Astrocyte of the cerebellum (primary cell): ENCODE measurements at regions not wholly inside any gene's neighbourhood (a gene's known extent, or its start where the extent isn't known, plus 50 kb on each side); places are given as distances from the start of the nearest gene placed in this dataset.

Experiments
- DNase-seq: peaks from one replicate; pipeline ENCODE4 v3.0.0-alpha.2; 2011; ENCODE audit warnings: low read depth
- H3K4me3 ChIP-seq: 2 replicates; pipeline ENCODE4 v1.5.1; 2011; ENCODE audit warnings: mild to moderate bottlenecking, low read depth, low read length, moderate library complexity
- CTCF ChIP-seq: IDR thresholded peaks from 2 replicates; pipeline ENCODE4 v1.5.1; 2012; ENCODE audit warnings: low read length, low read depth, moderate library complexity, mild to moderate bottlenecking; ENCODE audit errors: missing control alignments
- in situ Hi-C: cut with HindIII; loops from 2 replicates; pipeline ENCODE4 v1.10.0; 2017; ENCODE audit warnings: low sequenced_read_pairs

- in situ Hi-C loops, result no loop called here
- no peak overlapping the region for H3K4me3 ChIP-seq
- DNase-seq, result no peak
- no peak for TF ChIP-seq CTCF
These were observed 102.5 kb upstream of the RTL1 start for GRCh38 chr14:101006008-101006407.

- no peak overlapping the region for H3K4me3 ChIP-seq
- no peak for DNase-seq
- in situ Hi-C loops, result no loop called here
- TF ChIP-seq CTCF, result no peak
These were observed 103.6 kb upstream of the RTL1 start for GRCh38 chr14:101007004-101007614.

GRCh38 chr14:101007765-101008164, 104.2 kb upstream of the RTL1 start:
- in situ Hi-C loops, result no loop called here
- no peak for DNase-seq
- H3K4me3 ChIP-seq, result no peak overlapping the region
- TF ChIP-seq CTCF, result no peak

- DNase-seq, result no peak
- H3K4me3 ChIP-seq, result no peak overlapping the region
- no peak for TF ChIP-seq CTCF
- in situ Hi-C loops, result no loop called here
These were observed 104.7 kb upstream of the RTL1 start for GRCh38 chr14:101008196-101008595.

DNA sequence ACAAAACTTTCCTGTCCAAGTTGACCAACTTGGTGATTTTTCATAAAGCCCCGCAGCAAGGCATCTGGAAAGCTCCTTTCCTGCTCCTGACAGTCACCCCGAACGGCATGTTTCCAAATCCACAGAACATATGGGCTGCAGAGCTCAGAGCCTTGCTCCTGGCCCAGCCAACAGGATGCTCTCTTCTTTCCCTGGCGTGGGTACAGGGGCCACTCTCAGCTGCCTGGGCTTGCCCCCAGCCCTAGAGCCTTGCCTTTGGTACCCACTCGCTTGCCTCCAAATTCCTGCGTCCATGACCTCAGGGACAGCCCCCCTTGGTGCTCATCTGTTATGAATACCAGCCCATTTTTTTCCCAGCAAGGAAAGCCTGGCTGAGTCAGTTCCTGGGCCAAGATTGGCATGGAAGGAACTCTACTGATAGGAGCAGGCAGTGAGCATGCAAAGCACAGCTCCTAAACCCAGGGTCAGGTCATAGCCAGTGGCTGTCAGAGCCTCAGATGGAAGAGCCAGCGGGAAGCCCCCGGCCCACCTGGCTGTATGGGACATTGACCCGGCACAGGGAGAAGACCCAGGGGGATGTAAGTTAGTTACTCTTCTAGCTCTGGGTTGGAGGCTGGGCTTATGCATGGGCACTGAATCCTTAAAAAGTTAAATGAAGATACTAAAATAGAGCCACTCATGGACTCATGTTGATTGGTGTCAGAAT, 105.3 kb upstream of the RTL1 start:
- in situ Hi-C loops, result no loop called here
- no peak for DNase-seq
- H3K4me3 ChIP-seq, result no peak overlapping the region
- no peak for TF ChIP-seq CTCF

- no peak overlapping the region for H3K4me3 ChIP-seq
- in situ Hi-C loops, result no loop called here
- no peak for TF ChIP-seq CTCF
- no peak for DNase-seq
These were observed 106.0 kb upstream of the RTL1 start for GRCh38 chr14:101009531-101009930.
